Stimulated activated naive CD8-positive, alpha-beta T cell treated with anti-CD3 and anti-CD28 coated beads, Interleukin-15, Interleukin-2, amounts not matched to agents 100 ng/mL and 50 ng/mL, for 24 hours (primary cell): ENCODE measurements at regions not wholly inside any gene's neighbourhood (a gene's known extent, or its start where the extent isn't known, plus 50 kb on each side); places are given as distances from the start of the nearest gene placed in this dataset.

Experiments used
- H3K27ac Mint-ChIP-seq: one replicate; pipeline ENCODE4 v1.8.0; 2021; ENCODE audit warnings: mild to moderate bottlenecking, mixed read lengths
- H3K27me3 Mint-ChIP-seq: one replicate; pipeline ENCODE4 v1.8.0; 2021; ENCODE audit warnings: mixed read lengths
- H3K36me3 Mint-ChIP-seq: one replicate; pipeline ENCODE4 v1.8.0; 2021; ENCODE audit warnings: low read depth, mixed read lengths
- H3K4me1 Mint-ChIP-seq: one replicate; pipeline ENCODE4 v1.8.0; 2021; ENCODE audit warnings: low read depth, mixed read lengths
- H3K4me3 Mint-ChIP-seq: one replicate; pipeline ENCODE4 v1.8.0; 2021; ENCODE audit warnings: mild to moderate bottlenecking, mixed read lengths
- H3K9me3 Mint-ChIP-seq: one replicate; pipeline ENCODE4 v1.8.0; 2021; ENCODE audit warnings: mixed read lengths

- Mint-ChIP-seq H3K27me3 (peaks cover 4% of the 10 kb centered on the region), H3K27ac (no peak overlapping the region), H3K9me3 (no peaks in the 10 kb centered on the region), H3K36me3 (no peaks in the 10 kb centered on the region), H3K4me3 (no peak overlapping the region), H3K4me1 (peaks cover 17% of the 10 kb centered on the region)
Measured at GRCh38 chr6:151721146-151721545, 86.3 kb upstream of the ESR1 start.

- peaks cover 4% of the 10 kb centered on the region for H3K27me3 Mint-ChIP-seq
- H3K27ac Mint-ChIP-seq: no peak overlapping the region
- H3K4me1 Mint-ChIP-seq: peaks cover 17% of the 10 kb centered on the region
- no peaks in the 10 kb centered on the region for H3K36me3 Mint-ChIP-seq
- no peaks in the 10 kb centered on the region for H3K9me3 Mint-ChIP-seq
- H3K4me3 Mint-ChIP-seq: no peak overlapping the region
Measured at GRCh38 chr6:151721671-151722070, 85.8 kb upstream of the ESR1 start.

DNA sequence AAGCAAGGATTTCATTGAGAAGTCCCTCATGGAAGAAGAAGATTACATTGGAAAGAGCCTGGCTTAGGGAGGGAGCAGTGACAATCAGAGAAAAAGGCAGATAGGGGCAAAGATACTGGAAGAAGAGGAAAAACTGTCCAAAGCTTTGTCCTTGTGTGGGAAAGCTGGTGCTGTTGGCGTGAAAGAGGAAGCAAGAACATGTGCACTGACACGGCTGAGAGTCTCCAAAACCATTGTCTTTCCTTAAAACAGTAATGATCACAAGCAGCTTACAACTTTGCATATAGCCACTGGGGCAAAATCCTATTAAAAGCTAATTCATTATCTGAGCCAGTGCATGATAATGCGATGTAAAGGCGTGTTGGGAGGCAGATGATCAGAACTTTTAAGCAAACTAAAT is 85.1 kb upstream of the ESR1 start:
- Mint-ChIP-seq H3K4me1 (peaks cover 17% of the 10 kb centered on the region), H3K9me3 (no peaks in the 10 kb centered on the region), H3K27me3 (peaks cover 4% of the 10 kb centered on the region), H3K4me3 (no peak overlapping the region), H3K36me3 (no peaks in the 10 kb centered on the region), H3K27ac (no peak overlapping the region)

- H3K36me3 Mint-ChIP-seq: no peaks in the 10 kb centered on the region
- no peak overlapping the region for H3K27ac Mint-ChIP-seq
- H3K9me3 Mint-ChIP-seq: no peaks in the 10 kb centered on the region
- peaks cover 8% of the 10 kb centered on the region for H3K27me3 Mint-ChIP-seq
- peaks cover 17% of the 10 kb centered on the region for H3K4me1 Mint-ChIP-seq
- no peak overlapping the region for H3K4me3 Mint-ChIP-seq
Measured at GRCh38 chr6:151723152-151723551, 84.3 kb upstream of the ESR1 start.

DNA sequence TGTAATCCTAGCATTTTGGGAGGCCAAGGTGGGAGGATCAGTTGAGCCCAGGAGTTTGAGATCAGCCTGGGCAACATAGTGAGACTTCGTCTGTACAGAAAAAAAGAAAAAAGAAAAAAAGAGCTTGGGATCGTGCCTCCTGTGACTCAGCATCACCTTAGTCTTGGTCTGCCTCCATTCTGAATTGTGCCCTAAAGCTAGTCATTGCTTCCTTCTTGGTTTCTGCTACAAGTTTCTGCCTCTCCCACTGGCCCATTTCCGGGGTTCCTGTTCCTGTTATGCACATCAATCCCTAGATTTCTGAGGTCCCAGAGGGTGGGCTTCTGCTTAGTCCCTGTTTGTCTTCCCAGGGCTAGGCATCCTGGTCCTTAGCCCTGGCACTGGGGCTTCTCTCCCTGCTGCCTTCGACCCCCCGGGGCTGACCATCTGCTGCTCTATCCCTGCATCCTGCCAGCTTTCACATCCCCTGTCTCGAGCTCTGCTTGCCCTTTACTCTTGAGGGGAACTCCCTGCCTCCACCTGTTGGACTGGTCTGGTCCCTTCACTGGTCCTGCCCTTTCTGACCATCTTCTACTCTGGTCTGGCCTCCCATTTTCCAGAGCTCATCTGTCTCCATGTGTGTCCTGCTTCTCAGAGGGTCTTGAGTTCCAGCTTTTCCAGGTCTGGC is 77.5 kb upstream of the ESR1 start:
- H3K27me3 Mint-ChIP-seq: peaks cover 8% of the 10 kb centered on the region
- no peak overlapping the region for H3K27ac Mint-ChIP-seq
- no peaks in the 10 kb centered on the region for H3K36me3 Mint-ChIP-seq

GRCh38 chr6:151730496-151730870 is 77.0 kb upstream of the ESR1 start:
- Mint-ChIP-seq H3K36me3 (no peaks in the 10 kb centered on the region), H3K4me3 (no peak overlapping the region), H3K27ac (no peak overlapping the region), H3K9me3 (no peaks in the 10 kb centered on the region), H3K4me1 (no peaks in the 10 kb centered on the region), H3K27me3 (peaks cover 8% of the 10 kb centered on the region)

More for the DNA sequence above, 77.5 kb upstream of the ESR1 start:
- Mint-ChIP-seq H3K4me1 (no peaks in the 10 kb centered on the region), H3K9me3 (no peaks in the 10 kb centered on the region), H3K4me3 (no peak overlapping the region)

GRCh38 chr6:151731313-151731712 is 76.2 kb upstream of the ESR1 start:
- no peaks in the 10 kb centered on the region for H3K4me1 Mint-ChIP-seq
- no peak overlapping the region for H3K27ac Mint-ChIP-seq

DNA sequence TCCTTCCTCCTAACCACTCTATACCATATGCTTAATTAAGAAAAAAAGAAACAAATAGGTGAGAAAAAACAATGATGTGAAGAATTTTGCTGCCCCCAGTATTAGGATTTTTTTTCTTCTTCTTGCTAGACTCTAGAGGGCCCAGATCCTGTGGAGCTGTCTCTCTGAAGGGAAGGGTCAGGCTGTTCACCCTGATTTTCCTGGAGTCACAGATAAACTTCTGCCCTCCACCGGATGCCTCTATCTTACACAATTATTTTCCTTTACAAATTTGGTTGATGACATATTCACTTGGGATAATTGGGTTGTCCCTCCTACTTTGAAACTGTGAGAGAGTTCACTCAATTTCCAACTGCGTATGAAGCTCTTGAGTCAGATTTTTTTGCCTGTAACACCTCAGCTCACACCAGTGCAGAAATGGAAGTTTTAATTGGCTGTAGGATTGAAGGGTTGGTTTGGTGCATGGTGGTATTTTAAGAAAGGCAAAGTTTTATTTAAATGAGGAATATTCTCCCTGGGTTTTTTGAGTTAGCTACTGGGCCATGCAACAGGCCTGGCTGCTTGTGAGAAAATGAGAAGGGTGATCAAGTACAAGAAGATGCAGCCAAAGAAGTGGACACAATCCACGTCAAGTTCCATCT is 73.7 kb upstream of the ESR1 start:
- no peaks in the 10 kb centered on the region for H3K9me3 Mint-ChIP-seq
- H3K36me3 Mint-ChIP-seq: no peaks in the 10 kb centered on the region
- H3K4me3 Mint-ChIP-seq: no peak overlapping the region
- peaks cover 4% of the 10 kb centered on the region for H3K27me3 Mint-ChIP-seq
- H3K4me1 Mint-ChIP-seq: no peaks in the 10 kb centered on the region
- H3K27ac Mint-ChIP-seq: no peak overlapping the region

More at GRCh38 chr6:151731313-151731712, 76.2 kb upstream of the ESR1 start:
- H3K27me3 Mint-ChIP-seq: peaks cover 8% of the 10 kb centered on the region
- H3K36me3 Mint-ChIP-seq: no peaks in the 10 kb centered on the region
- no peak overlapping the region for H3K4me3 Mint-ChIP-seq
- no peaks in the 10 kb centered on the region for H3K9me3 Mint-ChIP-seq

GRCh38 chr6:151738267-151738666 is 69.2 kb upstream of the ESR1 start:
- H3K36me3 Mint-ChIP-seq: no peaks in the 10 kb centered on the region
- no peaks in the 10 kb centered on the region for H3K9me3 Mint-ChIP-seq
- H3K4me3 Mint-ChIP-seq: no peak overlapping the region
- H3K4me1 Mint-ChIP-seq: no peaks in the 10 kb centered on the region
- no peak overlapping the region for H3K27ac Mint-ChIP-seq
- H3K27me3 Mint-ChIP-seq: peaks cover 5% of the 10 kb centered on the region

DNA sequence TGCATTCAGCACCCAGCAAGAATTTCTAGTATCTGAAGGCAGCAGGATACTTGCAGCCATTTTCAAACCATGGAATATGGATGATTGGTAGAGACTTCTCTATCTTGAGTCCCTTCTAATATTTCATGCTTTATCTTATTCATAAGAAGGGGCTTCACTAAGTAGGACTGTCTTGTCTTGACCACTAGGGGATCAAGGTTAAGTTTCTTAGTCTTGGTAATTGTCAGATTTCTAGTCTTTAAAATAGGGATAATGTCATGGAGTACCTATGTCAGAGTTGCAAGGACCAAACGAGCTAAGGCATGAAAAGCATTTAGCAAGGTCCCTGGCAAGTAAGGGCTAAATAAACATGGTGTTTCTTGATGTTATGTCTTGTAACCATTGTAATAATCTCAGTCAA is 68.5 kb upstream of the ESR1 start:
- Mint-ChIP-seq H3K4me1 (no peaks in the 10 kb centered on the region), H3K27ac (no peak overlapping the region), H3K27me3 (peaks cover 5% of the 10 kb centered on the region), H3K4me3 (no peak overlapping the region), H3K36me3 (no peaks in the 10 kb centered on the region), H3K9me3 (no peaks in the 10 kb centered on the region)

- Mint-ChIP-seq H3K27me3 (peaks cover 6% of the 10 kb centered on the region), H3K36me3 (no peaks in the 10 kb centered on the region), H3K27ac (no peak overlapping the region), H3K9me3 (peaks cover 2% of the 10 kb centered on the region), H3K4me1 (no peaks in the 10 kb centered on the region), H3K4me3 (no peak overlapping the region)
Measured at GRCh38 chr6:151740820-151741219, 66.7 kb upstream of the ESR1 start.

GRCh38 chr6:151747896-151748295 is 59.6 kb upstream of the ESR1 start:
- H3K36me3 Mint-ChIP-seq: no peaks in the 10 kb centered on the region
- H3K4me1 Mint-ChIP-seq: no peaks in the 10 kb centered on the region
- peaks cover 6% of the 10 kb centered on the region for H3K9me3 Mint-ChIP-seq

DNA sequence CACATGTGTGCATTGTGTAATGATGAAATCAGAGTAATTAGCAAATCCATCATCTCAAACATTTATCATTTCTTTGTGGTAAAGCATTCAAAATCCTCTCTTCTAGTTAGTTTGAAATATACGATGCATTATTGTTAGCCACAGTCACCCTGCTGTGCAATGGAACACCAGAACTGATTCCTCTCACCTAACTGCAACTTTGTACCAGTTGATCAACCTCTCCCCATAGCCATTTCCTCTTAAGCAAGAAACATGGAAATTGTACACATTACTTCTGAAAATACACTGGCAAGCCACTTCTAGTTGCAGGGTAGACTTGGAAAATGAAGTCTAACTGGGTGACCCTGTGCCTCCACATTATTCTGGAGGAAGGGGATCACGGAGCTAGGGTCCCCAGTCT is 58.1 kb upstream of the ESR1 start:
- peaks cover 4% of the 10 kb centered on the region for H3K27me3 Mint-ChIP-seq
- H3K4me3 Mint-ChIP-seq: no peak overlapping the region
- no peaks in the 10 kb centered on the region for H3K4me1 Mint-ChIP-seq
- H3K27ac Mint-ChIP-seq: no peak overlapping the region
- H3K9me3 Mint-ChIP-seq: peaks cover 6% of the 10 kb centered on the region
- H3K36me3 Mint-ChIP-seq: no peaks in the 10 kb centered on the region

More at GRCh38 chr6:151747896-151748295, 59.6 kb upstream of the ESR1 start:
- no peak overlapping the region for H3K4me3 Mint-ChIP-seq
- peaks cover 4% of the 10 kb centered on the region for H3K27me3 Mint-ChIP-seq
- no peak overlapping the region for H3K27ac Mint-ChIP-seq

GRCh38 chr6:151753581-151753980 is 53.9 kb upstream of the ESR1 start:
- no peaks in the 10 kb centered on the region for H3K9me3 Mint-ChIP-seq
- H3K27me3 Mint-ChIP-seq: peaks cover 4% of the 10 kb centered on the region

DNA sequence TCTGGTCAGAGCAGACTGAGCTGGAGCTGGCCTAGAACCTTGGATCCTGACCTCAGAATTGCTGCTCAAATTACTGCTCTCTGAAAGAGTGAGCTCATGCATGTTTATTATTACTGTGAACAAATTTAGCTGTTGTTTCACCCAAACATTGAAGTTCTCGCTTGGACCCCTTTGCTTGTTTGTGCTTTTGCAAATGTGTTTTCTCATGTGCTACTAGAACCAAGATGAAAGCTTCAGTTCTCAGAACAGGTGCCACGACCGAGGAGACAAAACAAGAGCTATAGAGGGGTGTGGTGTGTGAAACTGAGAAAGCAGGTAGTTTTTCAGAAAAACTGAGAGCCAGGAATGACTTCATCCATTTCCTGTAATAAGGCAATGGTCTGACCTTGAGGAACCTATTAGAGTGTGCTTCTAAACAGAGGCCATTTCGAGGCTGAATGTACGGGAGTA is 50.0 kb upstream of the ESR1 start:
- no peaks in the 10 kb centered on the region for H3K9me3 Mint-ChIP-seq
- H3K27ac Mint-ChIP-seq: peak overlapping the region; percentile 73
- no peak overlapping the region for H3K4me3 Mint-ChIP-seq
- H3K4me1 Mint-ChIP-seq: peaks cover 19% of the 10 kb centered on the region
- H3K36me3 Mint-ChIP-seq: no peaks in the 10 kb centered on the region
- peaks cover 4% of the 10 kb centered on the region for H3K27me3 Mint-ChIP-seq

More at GRCh38 chr6:151753581-151753980, 53.9 kb upstream of the ESR1 start:
- Mint-ChIP-seq H3K4me1 (peaks cover 15% of the 10 kb centered on the region), H3K36me3 (no peaks in the 10 kb centered on the region), H3K27ac (no peak overlapping the region), H3K4me3 (no peak overlapping the region)
